ENCODE measurements at regions not wholly inside any gene's neighbourhood (a gene's known extent, or its start where the extent isn't known, plus 50 kb on each side); places are given as distances from the start of the nearest gene placed in this dataset.
A peak's percentile ranks its signal among the peaks of the same experiment; 100 is the strongest.
"Not testable (repeated sequence)": the region's sequence is repeated elsewhere in the genome, so short reads cannot be mapped to it uniquely, and the experiment has no call there.

DNA sequence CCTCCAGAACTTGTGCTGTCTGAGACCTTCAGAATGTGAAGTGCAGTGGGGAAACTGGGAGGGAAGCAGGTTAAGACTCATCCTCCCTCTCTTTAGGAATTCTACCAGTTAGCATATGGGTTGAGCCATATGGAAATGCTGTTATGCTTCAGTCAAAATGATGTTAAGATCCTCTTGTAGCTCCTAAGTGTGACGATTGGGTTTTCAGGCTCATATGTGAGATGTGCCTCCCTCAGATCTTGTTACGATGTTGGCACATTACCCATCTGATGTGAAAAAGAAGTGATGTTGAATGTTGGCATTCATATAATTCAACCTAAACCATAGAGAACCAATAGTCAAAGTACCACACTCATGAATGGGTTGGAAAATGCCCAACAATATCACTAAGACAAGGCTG, 67.8 kb upstream of the IPO5 start:
- H3K4me3 ChIP-seq (replicated peaks in 1 of 2; ENCODE audit: low read depth in 2 of 2, low read length in 2 of 2) = no peak overlapping the region
- TF ChIP-seq, protein P1, sequence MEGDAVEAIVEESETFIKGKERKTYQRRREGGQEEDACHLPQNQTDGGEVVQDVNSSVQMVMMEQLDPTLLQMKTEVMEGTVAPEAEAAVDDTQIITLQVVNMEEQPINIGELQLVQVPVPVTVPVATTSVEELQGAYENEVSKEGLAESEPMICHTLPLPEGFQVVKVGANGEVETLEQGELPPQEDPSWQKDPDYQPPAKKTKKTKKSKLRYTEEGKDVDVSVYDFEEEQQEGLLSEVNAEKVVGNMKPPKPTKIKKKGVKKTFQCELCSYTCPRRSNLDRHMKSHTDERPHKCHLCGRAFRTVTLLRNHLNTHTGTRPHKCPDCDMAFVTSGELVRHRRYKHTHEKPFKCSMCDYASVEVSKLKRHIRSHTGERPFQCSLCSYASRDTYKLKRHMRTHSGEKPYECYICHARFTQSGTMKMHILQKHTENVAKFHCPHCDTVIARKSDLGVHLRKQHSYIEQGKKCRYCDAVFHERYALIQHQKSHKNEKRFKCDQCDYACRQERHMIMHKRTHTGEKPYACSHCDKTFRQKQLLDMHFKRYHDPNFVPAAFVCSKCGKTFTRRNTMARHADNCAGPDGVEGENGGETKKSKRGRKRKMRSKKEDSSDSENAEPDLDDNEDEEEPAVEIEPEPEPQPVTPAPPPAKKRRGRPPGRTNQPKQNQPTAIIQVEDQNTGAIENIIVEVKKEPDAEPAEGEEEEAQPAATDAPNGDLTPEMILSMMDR (IDR thresholded peaks at IDR 0.05; ENCODE audit: low read depth, low read length) = no peak
- no peak for DNase-seq (ENCODE audit: low read depth in 2 of 2)

DNA sequence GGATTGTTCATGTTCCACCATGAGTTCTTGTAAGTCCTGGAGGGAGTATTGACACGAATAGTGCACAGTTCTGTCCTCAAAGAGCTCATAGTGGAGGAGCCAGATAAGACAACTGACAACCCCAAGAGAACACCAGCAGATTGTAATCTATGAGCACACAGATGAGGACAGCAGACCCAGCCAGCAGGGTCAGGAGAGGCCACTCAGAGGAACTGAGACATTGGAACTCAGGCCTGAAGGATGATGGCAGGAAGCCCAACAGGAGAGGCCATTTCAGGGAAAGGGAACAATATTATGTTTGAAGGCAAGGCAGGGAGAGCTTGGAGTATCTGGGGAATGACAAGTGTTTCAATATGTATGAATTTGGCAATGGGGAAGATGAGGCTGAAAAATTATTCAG, 63.7 kb upstream of the IPO5 start:
- DNase-seq (ENCODE audit: low read depth in 2 of 2) = peak; percentile 19 to 22
- TF ChIP-seq, protein P1 (IDR thresholded peaks at IDR 0.05; ENCODE audit: low read depth, low read length) = no peak
- H3K4me3 ChIP-seq (replicated peaks in 1 of 2; ENCODE audit: low read depth in 2 of 2, low read length in 2 of 2) = no peak overlapping the region

DNA sequence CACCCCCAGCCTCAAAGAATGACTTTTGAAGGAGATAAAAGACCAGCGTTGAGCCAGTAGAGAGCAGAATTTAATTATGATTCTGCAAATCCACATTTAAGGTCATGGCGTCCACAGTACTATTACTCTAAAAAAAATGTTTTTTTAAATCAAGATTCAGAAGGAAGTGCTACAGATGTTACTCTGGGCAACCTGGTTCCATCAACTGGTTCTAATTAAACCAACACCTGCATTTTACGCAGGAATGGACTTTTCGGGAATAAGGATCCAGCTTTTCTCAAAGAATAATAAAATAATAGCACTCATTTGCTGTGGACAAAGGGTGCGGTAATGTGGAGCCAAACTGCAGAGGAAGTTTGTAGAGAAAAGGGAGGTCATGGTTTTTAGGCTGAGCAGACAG, 62.9 kb upstream of the IPO5 start:
- TF ChIP-seq, protein P1 (IDR thresholded peaks at IDR 0.05; ENCODE audit: low read depth, low read length) = no peak
- no peak for DNase-seq (ENCODE audit: low read depth in 2 of 2)
- no peak overlapping the region for H3K4me3 ChIP-seq (replicated peaks in 1 of 2; ENCODE audit: low read depth in 2 of 2, low read length in 2 of 2)

DNA sequence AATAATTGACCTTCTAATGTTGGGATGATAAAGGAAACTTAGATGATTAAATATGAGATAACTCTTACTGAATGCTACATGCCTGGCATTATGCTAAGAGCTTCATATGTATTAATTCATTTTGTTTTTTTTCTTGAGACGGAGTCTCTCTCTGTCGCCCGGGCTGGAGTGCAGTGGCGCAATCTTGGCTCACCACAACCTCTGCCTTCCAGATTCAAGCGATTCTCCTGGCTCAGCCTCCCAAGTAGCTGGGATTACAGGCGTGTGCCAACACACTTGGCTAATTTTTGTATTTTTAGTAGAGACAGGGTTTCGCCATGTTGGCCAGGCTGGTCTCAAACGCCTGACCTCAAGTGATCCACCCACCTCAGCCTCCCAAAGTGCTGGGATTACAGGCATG, 61.5 kb upstream of the IPO5 start:
- not testable (repeated sequence) for H3K4me3 ChIP-seq (replicated peaks in 1 of 2; ENCODE audit: low read depth in 2 of 2, low read length in 2 of 2)
- peak in 1 of 2 donors; percentile 18 for DNase-seq (ENCODE audit: low read depth in 2 of 2)

DNA sequence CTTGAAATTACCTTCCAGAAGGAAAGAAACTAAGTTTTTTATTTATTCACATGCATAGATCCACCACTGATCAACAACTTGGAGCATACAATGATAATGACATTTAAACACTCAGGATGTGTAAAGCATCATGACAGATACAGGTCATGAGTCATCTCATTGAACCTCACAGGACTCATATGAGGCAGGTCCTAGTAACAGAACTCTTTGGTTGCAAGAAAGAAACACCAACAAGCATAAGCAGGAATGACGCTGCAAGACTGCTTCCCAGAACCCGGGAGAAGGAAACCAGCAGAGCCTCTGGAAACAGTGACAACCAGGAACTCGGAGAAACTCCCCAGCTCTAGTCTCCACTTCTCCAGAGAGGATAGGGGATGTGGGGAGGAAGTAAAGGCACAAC, 60.8 kb upstream of the IPO5 start:
- TF ChIP-seq, protein P1 (IDR thresholded peaks at IDR 0.05; ENCODE audit: low read depth, low read length) = no peak
- no peak overlapping the region for H3K4me3 ChIP-seq (replicated peaks in 1 of 2; ENCODE audit: low read depth in 2 of 2, low read length in 2 of 2)
- DNase-seq (ENCODE audit: low read depth in 2 of 2) = peak; percentile 18 to 69

DNA sequence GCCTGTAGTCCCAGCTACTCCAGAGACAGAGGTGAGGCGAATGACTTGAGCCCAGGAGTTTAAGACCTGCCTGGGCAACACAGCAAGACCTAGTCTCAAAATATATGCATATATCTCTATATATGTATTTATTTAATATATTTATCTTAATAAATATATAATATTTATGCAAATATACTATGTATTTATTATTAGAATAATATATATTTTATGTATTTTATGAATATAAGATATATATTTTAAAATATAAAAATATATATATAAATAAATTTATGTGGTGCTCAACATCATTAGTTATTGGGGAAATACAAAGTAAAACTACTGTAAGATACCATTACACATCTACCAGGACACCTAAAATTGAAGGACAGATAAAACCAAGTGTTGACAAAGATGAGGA, 58.1 kb upstream of the IPO5 start:
- no peak overlapping the region for H3K4me3 ChIP-seq (replicated peaks in 1 of 2; ENCODE audit: low read depth in 2 of 2, low read length in 2 of 2)
- TF ChIP-seq, protein P1 (IDR thresholded peaks at IDR 0.05; ENCODE audit: low read depth, low read length) = no peak
- DNase-seq (ENCODE audit: low read depth in 2 of 2) = no peak

DNA sequence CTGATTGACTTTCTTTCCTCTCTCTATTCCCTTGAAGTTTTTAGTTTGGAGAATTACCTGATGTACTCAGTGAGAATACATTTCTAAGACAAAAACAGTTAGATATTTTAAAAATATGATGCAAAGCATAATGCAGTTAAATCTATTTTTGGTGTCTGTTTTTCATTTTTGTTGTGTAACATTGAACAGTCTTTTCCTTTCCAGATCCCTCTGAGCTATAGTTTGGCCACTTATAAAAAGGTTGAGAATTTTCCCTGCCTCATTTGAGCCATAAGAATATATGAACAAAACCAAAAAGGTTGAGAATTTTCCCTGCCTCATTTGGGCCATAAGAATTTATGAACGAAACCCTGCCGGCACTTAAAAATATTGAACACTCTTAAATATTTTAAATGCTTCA, 57.0 kb upstream of the IPO5 start:
- TF ChIP-seq, protein P1 (IDR thresholded peaks at IDR 0.05; ENCODE audit: low read depth, low read length) = no peak
- no peak overlapping the region for H3K4me3 ChIP-seq (replicated peaks in 1 of 2; ENCODE audit: low read depth in 2 of 2, low read length in 2 of 2)
- no peak for DNase-seq (ENCODE audit: low read depth in 2 of 2)
